Left lung (tissue), 4 donors: ENCODE measurements at regions not wholly inside any gene's neighbourhood (a gene's known extent, or its start where the extent isn't known, plus 50 kb on each side); places are given as distances from the start of the nearest gene placed in this dataset.

Experiments used
- ATAC-seq: fragments of 200-7000 bp; cut with Tn5 transposase; one replicate; pipeline ENCODE4 v1.9.1; 2020; ENCODE audit warnings: moderate library complexity
- DNase-seq, 4 donors: peaks; one replicate each; pipeline ENCODE4 v3.0.0-alpha.2; 2013 to 2020
- H3K27ac ChIP-seq, 2 donors: fragments of 200-600 bp; sonication (generic) in 1 of 2; one replicate each; pipeline versions ENCODE4 v1.5.0 to v1.8.0; 2020 to 2021
- H3K27me3 ChIP-seq, 2 donors: fragments of 200-600 bp; sonication (generic) in 1 of 2; one replicate each; pipeline versions ENCODE4 v1.5.0 to v1.8.0; 2020 to 2021
- H3K36me3 ChIP-seq, 2 donors: fragments of 200-600 bp; sonication (generic) in 1 of 2; one replicate each; pipeline versions ENCODE4 v1.5.0 to v1.8.0; 2020 to 2021
- H3K4me1 ChIP-seq, 2 donors: fragments of 200-600 bp; one replicate each; pipeline ENCODE4 v1.8.0; 2021
- H3K4me3 ChIP-seq, 2 donors: fragments of 200-600 bp; sonication (generic) in 1 of 2; one replicate each; pipeline versions ENCODE4 v1.5.0 to v1.8.0; 2020 to 2021; ENCODE audit warnings: mild to moderate bottlenecking in 1 of 2
- H3K9me3 ChIP-seq, 2 donors: fragments of 200-600 bp; sonication (generic) in 1 of 2; one replicate each; pipeline versions ENCODE4 v1.5.0 to v1.8.0; 2020 to 2021
- CTCF ChIP-seq, 2 donors: fragments of 200-600 bp; sonication (generic) in 1 of 2; IDR thresholded peaks; one replicate each; pipeline versions ENCODE4 v1.5.0 to v1.8.0; 2021; ENCODE audit warnings: antibody characterized with exemption in 2 of 2
- intact Hi-C, 2 donors: fragments of 100-400 bp; cut with DNase I; formaldehyde crosslinking; loops; one replicate each; pipeline versions ENCODE4 v1.11.2 to v1.14.2; 2022
- donor health status: DM: no; HTN: yes; CAD: no.
- donor health status: DM: no; HTN: no; CAD: no.

- Histone ChIP-seq H3K36me3 (no peaks in the 10 kb centered on the region), H3K27ac (no peak overlapping the region), H3K27me3 (no peaks in the 10 kb centered on the region), H3K4me1 (no peaks in the 10 kb centered on the region), H3K4me3 (no peak overlapping the region), H3K9me3 (no peaks in the 10 kb centered on the region)
- no peak for DNase-seq
- no peak for ATAC-seq
- no peak for TF ChIP-seq CTCF (IDR thresholded peaks at IDR 0.05)
- intact Hi-C loops = no loop called here
Observed at GRCh38 chr21:16624479-16625118, 888.2 kb upstream of the CXADR start.

GRCh38 chr21:16625491-16625890 lies 887.4 kb upstream of the CXADR start:
- Histone ChIP-seq H3K4me3 (no peak overlapping the region), H3K4me1 (no peaks in the 10 kb centered on the region), H3K9me3 (no peaks in the 10 kb centered on the region), H3K36me3 (no peaks in the 10 kb centered on the region), H3K27ac (no peak overlapping the region), H3K27me3 (no peaks in the 10 kb centered on the region)
- DNase-seq (no peak), ATAC-seq (no peak)
- no peak for TF ChIP-seq CTCF (IDR thresholded peaks at IDR 0.05)
- intact Hi-C loops = no loop called here

- no peaks in the 10 kb centered on the region for H3K36me3 ChIP-seq
- intact Hi-C loops = no loop called here
- H3K9me3 ChIP-seq = no peaks in the 10 kb centered on the region
- no peak for TF ChIP-seq CTCF (IDR thresholded peaks at IDR 0.05)
- ATAC-seq = no peak
- H3K4me1 ChIP-seq = no peaks in the 10 kb centered on the region
- no peaks in the 10 kb centered on the region for H3K27me3 ChIP-seq
- no peak overlapping the region for H3K4me3 ChIP-seq
- no peak overlapping the region for H3K27ac ChIP-seq
- peak in 2 of 4 donors; percentile 31 to 36 for DNase-seq
Observed at GRCh38 chr21:16633831-16634459, 878.9 kb upstream of the CXADR start.

- no peak for DNase-seq
- TF ChIP-seq CTCF (IDR thresholded peaks at IDR 0.05) = no peak
- Histone ChIP-seq H3K27ac (no peak overlapping the region), H3K9me3 (no peaks in the 10 kb centered on the region), H3K36me3 (no peaks in the 10 kb centered on the region), H3K27me3 (no peaks in the 10 kb centered on the region), H3K4me3 (no peak overlapping the region), H3K4me1 (no peaks in the 10 kb centered on the region)
- ATAC-seq = peak; percentile 60
- intact Hi-C loops = no loop called here
Observed at GRCh38 chr21:16634515-16634914, 878.3 kb upstream of the CXADR start.

GRCh38 chr21:16640297-16641027 lies 872.4 kb upstream of the CXADR start:
- Histone ChIP-seq H3K4me1 (no peaks in the 10 kb centered on the region), H3K27ac (no peak overlapping the region), H3K27me3 (no peaks in the 10 kb centered on the region), H3K4me3 (no peak overlapping the region), H3K9me3 (peaks cover 0 to 8% of the 10 kb centered on the region in 2 donors), H3K36me3 (no peaks in the 10 kb centered on the region)
- DNase-seq (no peak), ATAC-seq (no peak)
- no peak for TF ChIP-seq CTCF (IDR thresholded peaks at IDR 0.05)
- intact Hi-C loops = no loop called here
